Thyroid gland (tissue), 4 donors: ENCODE measurements at regions not wholly inside any gene's neighbourhood (a gene's known extent, or its start where the extent isn't known, plus 50 kb on each side); places are given as distances from the start of the nearest gene placed in this dataset.

ENCODE experiments used
- POLR2A ChIP-seq, 2 donors: fragments of 450-650 bp; IDR thresholded peaks; one replicate each; pipeline ENCODE4 v1.6.1; 2017; ENCODE audit warnings: antibody characterized with exemption in 2 of 2, mild to moderate bottlenecking in 2 of 2, moderate library complexity in 1 of 2
- TF ChIP-seq, protein P1 (sequence below), 6 experiments: fragments of 200-600 bp in 3 of 6; fragments of 450-650 bp in 3 of 6; sonication (generic) in 3 of 6; IDR thresholded peaks; one replicate each; pipeline ENCODE4 v1.5.1; 2016 to 2019; ENCODE audit warnings: antibody characterized with exemption in 6 of 6, mild to moderate bottlenecking in 2 of 6, inconsistent platforms in 1 of 6, moderate library complexity in 1 of 6

DNA sequence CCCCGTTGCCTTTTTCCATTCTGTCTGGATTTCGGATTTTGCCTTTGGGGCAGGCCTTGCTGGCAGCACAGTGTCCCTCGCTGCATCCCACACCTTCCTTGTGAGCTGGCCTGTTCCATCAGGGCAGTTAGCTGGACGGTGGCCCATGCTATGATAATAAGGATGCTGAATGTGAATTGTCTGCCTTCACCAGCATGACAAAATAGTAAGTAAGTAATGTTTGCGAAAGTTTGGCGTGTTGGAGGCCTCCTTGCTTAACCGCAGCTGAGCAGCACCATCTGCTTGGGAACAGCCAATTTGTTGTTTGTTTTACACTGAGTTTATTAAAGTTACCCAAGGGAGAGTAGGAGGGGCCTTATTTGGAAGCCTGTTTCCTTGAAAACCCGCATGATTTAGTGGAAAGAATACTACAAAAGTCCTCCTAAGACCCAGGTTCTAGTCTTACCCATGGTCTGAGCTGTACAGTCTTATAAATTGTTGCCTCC lies 469.7 kb upstream of the FANCL start:
- TF ChIP-seq, protein P1, sequence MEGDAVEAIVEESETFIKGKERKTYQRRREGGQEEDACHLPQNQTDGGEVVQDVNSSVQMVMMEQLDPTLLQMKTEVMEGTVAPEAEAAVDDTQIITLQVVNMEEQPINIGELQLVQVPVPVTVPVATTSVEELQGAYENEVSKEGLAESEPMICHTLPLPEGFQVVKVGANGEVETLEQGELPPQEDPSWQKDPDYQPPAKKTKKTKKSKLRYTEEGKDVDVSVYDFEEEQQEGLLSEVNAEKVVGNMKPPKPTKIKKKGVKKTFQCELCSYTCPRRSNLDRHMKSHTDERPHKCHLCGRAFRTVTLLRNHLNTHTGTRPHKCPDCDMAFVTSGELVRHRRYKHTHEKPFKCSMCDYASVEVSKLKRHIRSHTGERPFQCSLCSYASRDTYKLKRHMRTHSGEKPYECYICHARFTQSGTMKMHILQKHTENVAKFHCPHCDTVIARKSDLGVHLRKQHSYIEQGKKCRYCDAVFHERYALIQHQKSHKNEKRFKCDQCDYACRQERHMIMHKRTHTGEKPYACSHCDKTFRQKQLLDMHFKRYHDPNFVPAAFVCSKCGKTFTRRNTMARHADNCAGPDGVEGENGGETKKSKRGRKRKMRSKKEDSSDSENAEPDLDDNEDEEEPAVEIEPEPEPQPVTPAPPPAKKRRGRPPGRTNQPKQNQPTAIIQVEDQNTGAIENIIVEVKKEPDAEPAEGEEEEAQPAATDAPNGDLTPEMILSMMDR (IDR thresholded peaks at IDR 0.05), result no peak
- no peak for TF ChIP-seq POLR2A (IDR thresholded peaks at IDR 0.05)
